DND-41 (cell line): ENCODE measurements at regions not wholly inside any gene's neighbourhood (a gene's known extent, or its start where the extent isn't known, plus 50 kb on each side); places are given as distances from the start of the nearest gene placed in this dataset.

ENCODE experiments used
- EZH2 ChIP-seq: IDR thresholded peaks from 3 replicates; pipeline ENCODE4 v1.6.1; 2012; ENCODE audit warnings: borderline replicate concordance, low read depth, mild to moderate bottlenecking, moderate library complexity, low read length, inconsistent platforms; ENCODE audit not compliant: severe bottlenecking
- TF ChIP-seq, protein P1 (sequence below): IDR thresholded peaks from 2 replicates; pipeline ENCODE4 v1.5.1; 2012; ENCODE audit warnings: borderline replicate concordance, low read length, moderate library complexity, mild to moderate bottlenecking; ENCODE audit not compliant: poor library complexity, severe bottlenecking; ENCODE audit errors: extremely low read depth

DNA sequence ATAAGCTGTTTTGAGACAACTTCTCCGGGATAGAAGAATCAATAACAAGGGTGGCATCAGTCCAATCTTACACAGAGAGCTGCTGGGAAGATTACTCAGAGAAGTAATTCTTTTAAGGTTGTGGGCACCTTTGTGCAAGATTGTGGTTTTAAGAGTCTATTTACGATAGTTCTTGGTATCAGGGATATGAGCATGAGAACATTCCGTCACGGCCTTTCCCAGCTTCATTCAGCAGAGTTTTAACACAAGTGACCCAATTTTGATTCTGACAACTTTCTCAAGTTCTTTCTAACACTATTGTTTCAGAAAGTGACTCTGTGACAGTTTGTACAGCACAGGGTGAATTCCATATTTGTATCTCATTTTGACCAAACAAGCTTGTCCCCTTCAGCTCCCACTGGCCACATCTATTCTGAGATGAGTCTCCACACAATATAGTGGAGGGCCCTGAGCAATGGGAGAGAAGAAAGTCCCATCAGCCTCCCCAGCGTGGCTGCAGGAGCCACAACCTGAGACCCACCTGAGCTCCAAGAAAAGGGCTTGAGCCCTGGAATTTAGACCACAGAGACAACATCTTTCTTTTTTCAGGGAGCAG is 869.2 kb downstream of the TMEM121 start:
- TF ChIP-seq, protein P1, sequence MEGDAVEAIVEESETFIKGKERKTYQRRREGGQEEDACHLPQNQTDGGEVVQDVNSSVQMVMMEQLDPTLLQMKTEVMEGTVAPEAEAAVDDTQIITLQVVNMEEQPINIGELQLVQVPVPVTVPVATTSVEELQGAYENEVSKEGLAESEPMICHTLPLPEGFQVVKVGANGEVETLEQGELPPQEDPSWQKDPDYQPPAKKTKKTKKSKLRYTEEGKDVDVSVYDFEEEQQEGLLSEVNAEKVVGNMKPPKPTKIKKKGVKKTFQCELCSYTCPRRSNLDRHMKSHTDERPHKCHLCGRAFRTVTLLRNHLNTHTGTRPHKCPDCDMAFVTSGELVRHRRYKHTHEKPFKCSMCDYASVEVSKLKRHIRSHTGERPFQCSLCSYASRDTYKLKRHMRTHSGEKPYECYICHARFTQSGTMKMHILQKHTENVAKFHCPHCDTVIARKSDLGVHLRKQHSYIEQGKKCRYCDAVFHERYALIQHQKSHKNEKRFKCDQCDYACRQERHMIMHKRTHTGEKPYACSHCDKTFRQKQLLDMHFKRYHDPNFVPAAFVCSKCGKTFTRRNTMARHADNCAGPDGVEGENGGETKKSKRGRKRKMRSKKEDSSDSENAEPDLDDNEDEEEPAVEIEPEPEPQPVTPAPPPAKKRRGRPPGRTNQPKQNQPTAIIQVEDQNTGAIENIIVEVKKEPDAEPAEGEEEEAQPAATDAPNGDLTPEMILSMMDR = no peak
- no peak for TF ChIP-seq EZH2
